ENCODE measurements at regions not wholly inside any gene's neighbourhood (a gene's known extent, or its start where the extent isn't known, plus 50 kb on each side); places are given as distances from the start of the nearest gene placed in this dataset.
"Not testable (repeated sequence)": the region's sequence is repeated elsewhere in the genome, so short reads cannot be mapped to it uniquely, and the experiment has no call there.

DNA sequence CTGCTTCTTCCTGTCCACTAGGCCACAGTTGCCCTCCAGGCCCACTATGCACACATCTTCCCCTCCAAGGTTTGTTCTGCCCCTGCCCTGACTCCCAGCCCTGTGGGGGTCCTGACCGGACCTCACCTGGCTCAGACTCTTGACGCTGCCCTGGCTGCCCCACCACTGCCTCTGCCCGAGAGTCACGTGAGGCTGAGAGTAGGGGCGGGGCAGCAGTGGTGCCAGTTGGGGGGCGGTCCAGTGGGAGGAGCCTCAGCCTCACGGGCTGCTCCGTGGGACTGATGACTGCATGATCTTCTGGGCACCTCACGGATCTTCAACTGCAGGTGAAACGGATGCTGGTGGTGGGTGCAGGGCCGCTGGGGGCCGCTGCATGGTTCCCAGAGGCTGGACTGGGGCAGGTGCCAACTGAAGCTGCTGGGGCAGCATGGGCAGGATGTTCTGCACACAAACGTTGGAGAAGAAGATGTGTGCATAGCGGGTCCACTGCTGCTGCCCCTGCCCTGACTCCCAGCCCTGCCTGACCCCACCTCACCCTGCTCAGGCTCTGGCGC, 77.6 kb downstream of the HHIPL2 start:
- DNase-seq (ENCODE audit: low read depth); H3K4me3 ChIP-seq (ENCODE audit: low read length): not testable (repeated sequence)

DNA sequence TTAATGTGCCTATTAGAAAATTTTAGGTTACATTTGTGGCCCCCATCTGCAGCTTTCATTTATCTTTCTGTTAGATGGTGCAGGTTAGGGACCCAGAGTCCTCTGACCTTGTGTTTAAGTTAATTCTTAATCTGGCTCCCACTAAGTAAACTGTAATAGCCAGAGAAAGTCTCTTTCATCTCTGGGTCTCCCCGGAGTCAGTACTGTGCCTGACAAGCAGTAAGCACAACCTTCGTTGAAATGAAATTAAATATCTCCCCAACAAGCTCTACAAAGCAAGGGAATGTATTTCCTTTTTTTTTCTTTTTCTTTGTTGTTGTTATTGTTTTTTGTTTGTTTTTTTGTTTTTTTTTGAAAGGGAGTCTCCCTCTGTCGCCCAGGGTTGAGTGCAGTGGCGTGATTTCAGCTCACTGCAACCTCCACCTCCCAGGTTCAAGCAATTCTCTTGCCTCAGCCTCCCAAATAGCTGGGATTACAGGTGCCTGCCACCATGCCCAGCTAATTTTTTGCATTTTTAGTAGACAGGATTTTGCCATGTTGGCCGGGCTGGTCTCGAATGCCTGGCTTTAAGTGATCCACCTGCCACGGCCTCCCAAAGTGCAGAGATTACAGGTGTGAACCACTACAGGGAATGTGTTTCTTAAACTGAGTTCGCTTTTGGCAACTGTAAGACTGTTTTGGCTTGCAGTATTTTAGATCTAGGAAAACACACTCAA, 81.6 kb downstream of the HHIPL2 start:
- TF ChIP-seq, protein P1, sequence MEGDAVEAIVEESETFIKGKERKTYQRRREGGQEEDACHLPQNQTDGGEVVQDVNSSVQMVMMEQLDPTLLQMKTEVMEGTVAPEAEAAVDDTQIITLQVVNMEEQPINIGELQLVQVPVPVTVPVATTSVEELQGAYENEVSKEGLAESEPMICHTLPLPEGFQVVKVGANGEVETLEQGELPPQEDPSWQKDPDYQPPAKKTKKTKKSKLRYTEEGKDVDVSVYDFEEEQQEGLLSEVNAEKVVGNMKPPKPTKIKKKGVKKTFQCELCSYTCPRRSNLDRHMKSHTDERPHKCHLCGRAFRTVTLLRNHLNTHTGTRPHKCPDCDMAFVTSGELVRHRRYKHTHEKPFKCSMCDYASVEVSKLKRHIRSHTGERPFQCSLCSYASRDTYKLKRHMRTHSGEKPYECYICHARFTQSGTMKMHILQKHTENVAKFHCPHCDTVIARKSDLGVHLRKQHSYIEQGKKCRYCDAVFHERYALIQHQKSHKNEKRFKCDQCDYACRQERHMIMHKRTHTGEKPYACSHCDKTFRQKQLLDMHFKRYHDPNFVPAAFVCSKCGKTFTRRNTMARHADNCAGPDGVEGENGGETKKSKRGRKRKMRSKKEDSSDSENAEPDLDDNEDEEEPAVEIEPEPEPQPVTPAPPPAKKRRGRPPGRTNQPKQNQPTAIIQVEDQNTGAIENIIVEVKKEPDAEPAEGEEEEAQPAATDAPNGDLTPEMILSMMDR (IDR thresholded peaks at IDR 0.05; ENCODE audit: insufficient read depth, low read depth, low read length, missing control alignments), result no peak
- H3K4me3 ChIP-seq (ENCODE audit: low read length), result no peak overlapping the region
- DNase-seq (ENCODE audit: low read depth), result no peak

DNA sequence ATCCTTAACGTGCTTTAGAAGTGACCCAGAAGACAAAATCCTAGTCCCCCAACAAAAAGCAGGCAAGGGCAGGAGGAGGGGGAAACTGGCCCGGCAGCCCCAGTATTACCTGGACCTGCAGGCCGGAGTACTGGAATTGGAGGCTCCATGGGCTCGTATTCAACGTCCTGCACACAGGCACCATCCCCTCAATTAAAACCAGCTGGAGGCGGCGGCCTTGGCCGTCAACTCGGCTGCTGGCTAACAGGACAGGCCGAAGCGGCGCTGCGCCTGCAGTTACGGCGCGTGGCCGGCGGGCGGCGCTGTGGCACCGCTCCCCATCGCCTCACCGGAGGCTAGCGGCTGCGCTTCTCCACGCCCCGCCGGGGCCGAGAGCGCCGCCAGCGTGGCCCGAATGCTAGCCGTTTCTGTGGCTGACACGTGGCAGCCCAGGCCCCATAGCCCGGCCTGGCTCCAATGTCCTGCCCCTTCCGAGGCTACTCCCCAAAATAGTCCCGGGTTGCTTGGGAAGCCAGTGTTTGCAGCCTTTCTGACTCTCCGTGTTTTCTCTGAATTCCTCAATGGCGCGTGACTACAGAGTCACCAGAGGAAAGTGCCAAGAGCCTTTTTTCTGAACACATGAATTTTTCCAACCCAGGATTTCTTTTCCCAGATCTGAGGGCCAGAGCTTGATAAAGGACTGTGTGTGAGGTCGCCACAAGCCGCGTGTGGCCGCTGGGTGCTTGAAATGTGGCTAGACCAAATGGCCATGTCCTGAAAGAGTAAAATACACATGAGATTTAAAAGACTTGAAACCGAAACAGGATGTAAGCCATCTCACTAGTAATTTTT, 82.5 kb downstream of the HHIPL2 start:
- TF ChIP-seq, protein P1 (IDR thresholded peaks at IDR 0.05; ENCODE audit: insufficient read depth, low read depth, low read length, missing control alignments), result peak; percentile 57
- H3K4me3 ChIP-seq (ENCODE audit: low read length), result peak overlapping the region; percentile 40
- peak; percentile 87 for DNase-seq (ENCODE audit: low read depth)

DNA sequence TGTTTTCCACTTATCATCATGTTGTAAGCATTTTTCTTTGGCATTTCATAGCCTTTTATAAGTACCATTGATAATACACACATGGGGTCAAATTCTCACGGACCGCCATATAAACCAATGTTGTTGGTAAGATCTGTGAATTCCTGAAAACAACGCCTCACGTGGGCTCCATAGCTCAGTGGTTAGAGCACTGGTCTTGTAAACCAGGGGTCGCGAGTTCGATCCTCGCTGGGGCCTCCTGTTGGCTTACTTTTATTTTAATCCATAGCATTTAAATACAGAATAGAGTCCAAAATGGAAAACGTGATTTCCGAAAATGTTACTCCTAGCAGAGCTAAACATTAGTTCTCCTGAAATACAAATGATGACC, 83.1 kb downstream of the HHIPL2 start:
- TF ChIP-seq, protein P1 (IDR thresholded peaks at IDR 0.05; ENCODE audit: insufficient read depth, low read depth, low read length, missing control alignments), result no peak

DNA sequence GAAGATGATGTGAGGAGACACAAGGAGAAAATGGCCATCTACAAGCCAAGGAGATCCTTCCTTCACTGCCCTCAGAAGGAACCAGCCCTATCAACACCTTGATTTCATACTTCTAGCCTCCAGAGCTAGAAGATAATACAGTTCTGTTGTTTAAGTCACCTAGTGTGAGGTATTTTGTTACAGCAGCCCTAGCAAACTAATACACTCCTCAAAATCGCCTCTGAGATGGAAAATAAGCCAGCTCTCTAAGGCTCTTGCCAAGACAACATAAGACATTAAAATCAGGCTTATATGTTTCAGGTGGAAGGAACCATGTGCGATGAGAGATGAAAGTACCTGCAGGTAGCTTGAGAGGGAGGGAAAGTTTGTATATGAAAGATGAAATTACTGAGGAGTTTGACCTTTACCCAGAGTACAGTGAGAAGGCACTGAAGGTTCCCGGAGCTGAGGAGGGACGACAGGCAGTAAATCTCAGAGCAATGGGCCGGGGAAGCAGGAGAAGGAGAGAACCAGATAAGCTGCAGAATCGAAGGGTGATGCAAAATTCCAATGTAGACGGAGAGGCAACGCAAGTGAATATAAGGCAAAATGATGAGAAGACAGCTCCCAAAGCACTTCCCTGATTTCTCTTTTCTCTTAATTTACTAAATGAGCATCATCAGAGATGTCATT, 84.7 kb downstream of the HHIPL2 start:
- no peak overlapping the region for H3K4me3 ChIP-seq (ENCODE audit: low read length)
- DNase-seq (ENCODE audit: low read depth), result no peak
- TF ChIP-seq, protein P1 (IDR thresholded peaks at IDR 0.05; ENCODE audit: insufficient read depth, low read depth, low read length, missing control alignments), result no peak

More for the DNA sequence above, 83.1 kb downstream of the HHIPL2 start:
- peak overlapping the region; percentile 32 for H3K4me3 ChIP-seq (ENCODE audit: low read length)
- DNase-seq (ENCODE audit: low read depth), result peak; percentile 67

DNA sequence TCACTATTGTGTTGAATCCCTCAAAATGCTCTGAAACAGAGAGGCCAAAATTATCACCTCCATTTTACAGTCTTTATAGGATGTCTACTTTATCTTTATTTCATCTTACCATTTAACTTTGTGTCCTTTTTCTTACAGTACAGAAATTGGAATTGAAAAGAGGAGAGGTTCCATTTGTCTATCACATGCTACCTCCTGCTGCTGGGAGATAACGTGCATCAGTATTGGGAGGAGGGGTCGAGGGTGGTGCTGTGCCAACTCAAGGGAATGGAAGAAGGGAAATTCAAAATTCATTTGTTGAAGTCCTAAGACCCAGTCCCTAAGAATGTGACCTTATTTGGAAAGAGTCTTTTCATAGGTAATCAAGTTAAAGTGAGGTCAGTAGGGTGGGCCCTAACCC, 85.3 kb downstream of the HHIPL2 start:
- TF ChIP-seq, protein P1 (IDR thresholded peaks at IDR 0.05; ENCODE audit: insufficient read depth, low read depth, low read length, missing control alignments), result no peak
- DNase-seq (ENCODE audit: low read depth), result no peak
- no peak overlapping the region for H3K4me3 ChIP-seq (ENCODE audit: low read length)

DNA sequence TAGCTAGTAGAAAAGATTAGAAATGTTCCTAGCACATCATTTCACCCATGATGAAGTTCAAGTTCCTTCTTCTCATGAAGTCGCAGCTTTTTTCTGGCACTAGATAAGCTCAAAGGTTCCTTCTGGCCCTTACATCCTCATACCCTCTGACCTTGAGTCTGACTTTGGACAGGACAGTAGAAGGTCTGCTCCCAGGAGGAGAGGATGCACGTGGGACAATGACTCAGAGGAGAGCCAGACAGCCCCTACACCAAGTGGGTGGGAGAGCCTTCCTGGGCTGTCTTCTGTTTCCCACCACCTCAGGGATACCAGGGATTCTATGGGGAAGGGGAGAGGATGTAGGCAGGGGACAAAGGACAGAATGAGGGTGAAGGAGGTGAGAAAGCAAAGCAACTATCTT, 86.0 kb downstream of the HHIPL2 start:
- TF ChIP-seq, protein P1 (IDR thresholded peaks at IDR 0.05; ENCODE audit: insufficient read depth, low read depth, low read length, missing control alignments), result no peak
- no peak for DNase-seq (ENCODE audit: low read depth)
- H3K4me3 ChIP-seq (ENCODE audit: low read length), result no peak overlapping the region

Data from epithelial cell of esophagus (primary cell).